NB4 (cell line): ENCODE measurements at regions not wholly inside any gene's neighbourhood (a gene's known extent, or its start where the extent isn't known, plus 50 kb on each side); places are given as distances from the start of the nearest gene placed in this dataset.

Source experiments
- POLR2A ChIP-seq: IDR thresholded peaks from 2 replicates; pipeline ENCODE4 v1.6.1; 2011; ENCODE audit warnings: mild to moderate bottlenecking; ENCODE audit not compliant: insufficient read length; ENCODE audit errors: extremely low read depth
- TF ChIP-seq, protein P1 (sequence below): IDR thresholded peaks from one replicate; pipeline ENCODE4 v1.5.1; 2012; ENCODE audit warnings: low read depth, low read length

DNA sequence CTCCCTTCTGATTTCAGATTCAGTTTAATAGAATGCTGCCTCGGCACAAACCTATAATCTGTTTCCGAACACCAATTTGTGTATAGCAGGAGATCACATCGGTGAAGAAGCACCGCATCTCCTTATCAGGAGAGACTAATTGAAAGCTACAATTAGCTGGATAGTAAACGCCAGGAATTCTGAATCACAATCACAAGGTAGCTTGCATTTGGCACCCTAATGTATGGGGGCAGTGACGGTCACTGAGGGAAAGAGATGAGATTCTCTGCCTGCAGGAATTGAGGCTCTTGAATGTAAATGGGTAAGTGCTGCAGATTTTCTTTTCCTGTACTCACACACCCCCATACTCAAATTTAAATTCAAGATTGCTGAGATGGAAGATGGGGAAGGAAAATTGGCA lies 373.6 kb upstream of the ZNF608 start:
- TF ChIP-seq, protein P1, sequence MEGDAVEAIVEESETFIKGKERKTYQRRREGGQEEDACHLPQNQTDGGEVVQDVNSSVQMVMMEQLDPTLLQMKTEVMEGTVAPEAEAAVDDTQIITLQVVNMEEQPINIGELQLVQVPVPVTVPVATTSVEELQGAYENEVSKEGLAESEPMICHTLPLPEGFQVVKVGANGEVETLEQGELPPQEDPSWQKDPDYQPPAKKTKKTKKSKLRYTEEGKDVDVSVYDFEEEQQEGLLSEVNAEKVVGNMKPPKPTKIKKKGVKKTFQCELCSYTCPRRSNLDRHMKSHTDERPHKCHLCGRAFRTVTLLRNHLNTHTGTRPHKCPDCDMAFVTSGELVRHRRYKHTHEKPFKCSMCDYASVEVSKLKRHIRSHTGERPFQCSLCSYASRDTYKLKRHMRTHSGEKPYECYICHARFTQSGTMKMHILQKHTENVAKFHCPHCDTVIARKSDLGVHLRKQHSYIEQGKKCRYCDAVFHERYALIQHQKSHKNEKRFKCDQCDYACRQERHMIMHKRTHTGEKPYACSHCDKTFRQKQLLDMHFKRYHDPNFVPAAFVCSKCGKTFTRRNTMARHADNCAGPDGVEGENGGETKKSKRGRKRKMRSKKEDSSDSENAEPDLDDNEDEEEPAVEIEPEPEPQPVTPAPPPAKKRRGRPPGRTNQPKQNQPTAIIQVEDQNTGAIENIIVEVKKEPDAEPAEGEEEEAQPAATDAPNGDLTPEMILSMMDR = no peak
- no peak for TF ChIP-seq POLR2A
